GM04503 (cell line): ENCODE measurements at regions not wholly inside any gene's neighbourhood (a gene's known extent, or its start where the extent isn't known, plus 50 kb on each side); places are given as distances from the start of the nearest gene placed in this dataset.

Experiments used
- DNase-seq: peaks from one replicate; pipeline ENCODE4 v3.0.0-alpha.2; 2012; ENCODE audit warnings: low read depth

GRCh38 chr9:27625751-27626150, 52.5 kb upstream of the C9orf72 start:
- no peak for DNase-seq

- DNase-seq, result no peak
Measured at GRCh38 chr9:27626244-27627187, 53.2 kb upstream of the C9orf72 start.

GRCh38 chr9:27627188-27627564, 53.9 kb upstream of the C9orf72 start:
- DNase-seq, result no peak

GRCh38 chr9:27628311-27628710, 55.0 kb upstream of the C9orf72 start:
- no peak for DNase-seq

- DNase-seq, result no peak
Measured at GRCh38 chr9:27629425-27629824, 56.1 kb upstream of the C9orf72 start.

GRCh38 chr9:27632254-27632653, 59.0 kb upstream of the C9orf72 start:
- no peak for DNase-seq

- no peak for DNase-seq
Measured at GRCh38 chr9:27633764-27634163, 60.5 kb upstream of the C9orf72 start.

- no peak for DNase-seq
Measured at GRCh38 chr9:27634879-27635278, 61.6 kb upstream of the C9orf72 start.

GRCh38 chr9:27638716-27639115, 65.4 kb upstream of the C9orf72 start:
- DNase-seq, result no peak

- DNase-seq, result no peak
Measured at GRCh38 chr9:27645161-27645840, 72.0 kb upstream of the C9orf72 start.

GRCh38 chr9:27653246-27653645, 80.0 kb upstream of the C9orf72 start:
- no peak for DNase-seq

GRCh38 chr9:27653957-27654356, 80.7 kb upstream of the C9orf72 start:
- DNase-seq, result no peak

- DNase-seq, result no peak
Measured at GRCh38 chr9:27654629-27655285, 81.5 kb upstream of the C9orf72 start.

- no peak for DNase-seq
Measured at GRCh38 chr9:27655441-27655840, 82.2 kb upstream of the C9orf72 start.

- no peak for DNase-seq
Measured at GRCh38 chr9:27659001-27659400, 85.7 kb upstream of the C9orf72 start.

- no peak for DNase-seq
Measured at GRCh38 chr9:27659571-27659970, 86.3 kb upstream of the C9orf72 start.

- no peak for DNase-seq
Measured at GRCh38 chr9:27660148-27660547, 86.9 kb upstream of the C9orf72 start.

- DNase-seq, result no peak
Measured at GRCh38 chr9:27663526-27663925, 90.2 kb upstream of the C9orf72 start.

GRCh38 chr9:27664121-27664779, 91.0 kb upstream of the C9orf72 start:
- no peak for DNase-seq

GRCh38 chr9:27665136-27665535, 91.9 kb upstream of the C9orf72 start:
- DNase-seq, result no peak

GRCh38 chr9:27668280-27668679, 95.0 kb upstream of the C9orf72 start:
- DNase-seq, result no peak

- no peak for DNase-seq
Measured at GRCh38 chr9:27671636-27672035, 98.4 kb upstream of the C9orf72 start.
